NCI-H187 (cell line): ENCODE measurements at regions not wholly inside any gene's neighbourhood (a gene's known extent, or its start where the extent isn't known, plus 50 kb on each side); places are given as distances from the start of the nearest gene placed in this dataset.
"Not testable (repeated sequence)": the region's sequence is repeated elsewhere in the genome, so short reads cannot be mapped to it uniquely, and the experiment has no call there.

Experiments
- DNase-seq, 2 experiments: peaks; one replicate each; lab custom pipeline; 2025; lab: John Stamatoyannopoulos, UW

DNA sequence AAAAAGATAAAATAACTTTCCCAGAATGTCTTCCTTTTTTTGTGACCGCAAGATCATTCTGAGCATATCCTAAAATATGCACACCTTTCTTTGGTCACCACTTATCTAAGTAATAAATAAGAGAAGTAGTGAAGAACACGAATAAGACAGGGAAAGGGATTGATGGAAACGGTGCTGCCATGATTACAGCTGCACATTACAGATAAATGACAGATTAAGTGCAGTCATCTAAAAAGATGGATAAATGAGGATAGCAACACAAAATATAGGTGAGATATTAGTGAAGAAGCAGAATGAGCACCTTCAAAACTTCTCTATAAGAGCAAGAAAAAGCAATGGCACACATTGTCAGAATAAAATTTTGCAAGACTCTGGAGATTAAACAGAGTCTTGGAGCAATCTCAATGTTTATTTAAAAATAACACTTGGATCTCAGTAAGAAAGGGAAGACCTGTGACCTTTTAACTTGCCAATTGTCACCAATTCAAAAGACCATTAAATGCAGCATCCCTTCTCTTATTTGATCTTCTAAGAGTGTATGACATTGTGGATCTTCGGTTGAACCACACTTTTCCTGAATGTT is 567.1 kb downstream of the KCNJ2 start:
- no peak for DNase-seq

DNA sequence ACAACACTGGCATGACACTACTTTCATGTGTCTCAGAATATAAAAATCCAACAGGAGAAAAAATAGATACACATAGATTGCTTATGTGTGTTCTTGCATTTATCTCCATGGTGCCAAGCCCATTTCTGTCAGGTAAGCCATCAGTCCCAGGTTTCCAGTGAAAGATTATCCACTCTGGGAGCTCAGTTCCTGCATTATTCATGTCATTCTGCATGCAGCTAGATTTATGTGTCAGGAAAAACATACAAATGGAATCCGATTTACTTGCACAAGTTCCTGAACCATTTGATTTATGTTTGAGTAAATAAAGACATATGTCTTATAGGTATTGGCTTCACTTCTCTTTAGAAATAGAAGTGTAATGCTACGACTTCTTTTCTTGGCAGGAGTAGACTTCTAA is 569.7 kb downstream of the KCNJ2 start:
- no peak for DNase-seq

GRCh38 chr17:70746574-70746973 is 577.2 kb downstream of the KCNJ2 start:
- not testable (repeated sequence) for DNase-seq

- DNase-seq = no peak
These were observed 581.7 kb downstream of the KCNJ2 start for GRCh38 chr17:70750983-70751382.

DNA sequence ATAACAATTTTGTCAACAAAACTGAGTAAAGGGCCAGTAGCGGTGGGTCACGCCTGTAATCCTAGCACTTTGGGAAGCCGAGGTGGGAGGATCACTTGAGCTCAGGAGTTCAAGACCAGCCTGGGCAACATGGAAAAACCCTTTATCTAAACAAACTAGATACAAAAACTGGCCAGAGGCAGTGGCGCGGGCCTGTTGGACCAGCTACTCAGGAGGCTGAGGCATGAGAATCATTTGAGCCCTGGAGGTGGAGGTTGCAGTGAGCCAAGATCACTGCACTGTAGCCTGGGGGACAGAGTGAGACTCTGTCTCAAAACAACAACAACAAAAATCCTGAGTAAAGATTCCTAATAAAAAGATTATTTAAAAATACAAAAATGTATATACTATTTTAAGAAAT is 583.1 kb downstream of the KCNJ2 start:
- not testable (repeated sequence) for DNase-seq

DNA sequence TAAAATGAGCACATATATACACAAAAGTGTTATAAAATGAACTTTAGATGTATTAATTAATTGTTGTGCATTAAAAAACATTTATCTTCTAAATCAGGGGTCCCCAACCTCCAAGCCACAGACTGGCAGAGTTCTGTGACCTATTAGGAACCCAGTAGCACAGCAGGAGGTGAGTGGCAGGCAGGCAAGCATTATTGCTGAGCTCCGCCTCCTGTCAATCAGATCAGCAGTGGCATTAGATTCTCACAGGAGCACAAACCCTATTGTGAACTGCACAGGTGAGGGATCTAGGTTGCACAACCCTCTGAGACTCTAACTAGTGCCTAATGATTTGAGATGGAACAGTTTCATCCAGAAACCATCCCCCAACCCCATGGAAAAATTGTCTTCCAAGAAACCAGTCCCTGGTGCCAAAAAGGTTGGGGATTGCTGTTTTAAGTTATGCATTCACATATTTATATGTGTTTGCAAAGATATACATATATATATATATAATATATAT is 583.7 kb downstream of the KCNJ2 start:
- no peak for DNase-seq

DNA sequence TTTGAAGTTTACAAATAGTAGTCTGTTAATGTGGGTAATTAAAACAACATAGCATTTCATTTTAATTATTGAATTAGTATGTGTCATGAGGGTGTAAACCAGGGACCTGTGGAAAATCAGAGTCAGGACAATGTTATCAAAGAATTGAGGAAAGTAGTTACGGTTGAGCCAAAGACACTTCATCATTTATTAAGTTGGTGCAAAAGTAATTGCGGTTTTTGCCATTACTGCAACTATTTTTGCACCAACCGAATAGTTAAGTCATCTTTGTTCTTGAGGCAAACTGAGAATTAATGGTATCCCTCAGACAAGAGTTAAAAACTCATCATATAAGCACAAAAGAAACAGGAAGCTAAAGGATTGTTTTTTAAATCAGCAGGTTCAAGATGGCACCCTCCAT is 593.7 kb downstream of the KCNJ2 start:
- no peak for DNase-seq

GRCh38 chr17:70767102-70767701 is 597.9 kb downstream of the KCNJ2 start:
- DNase-seq = no peak

GRCh38 chr17:70769956-70770355 is 600.6 kb downstream of the KCNJ2 start:
- no peak for DNase-seq

DNA sequence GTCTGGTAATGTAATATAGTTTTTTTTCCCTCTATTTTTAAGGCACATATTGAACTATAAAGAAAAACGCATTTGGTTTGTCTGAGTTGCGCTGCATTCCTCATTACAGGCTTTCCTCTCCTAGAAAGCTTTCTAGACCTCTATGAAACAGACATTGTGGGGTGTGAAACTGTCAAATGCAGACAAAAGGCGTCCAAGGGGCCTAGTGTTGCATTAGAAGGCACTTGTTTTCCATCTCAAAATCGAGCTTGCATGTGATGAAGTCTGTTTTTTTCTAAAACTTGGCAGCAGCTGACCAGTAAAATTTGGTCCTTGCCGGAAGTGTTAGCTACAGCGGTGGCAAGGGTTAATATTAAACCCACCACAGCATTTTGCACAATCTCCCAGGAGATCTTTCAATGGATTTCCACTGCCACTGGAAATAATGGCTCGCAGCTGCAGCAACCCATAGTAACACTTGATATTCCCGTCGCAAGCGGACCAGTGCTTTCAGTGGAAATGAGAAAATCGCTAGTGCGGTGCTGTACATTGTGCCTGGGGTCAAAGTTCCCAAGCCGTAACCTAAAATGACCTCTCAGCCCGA is 602.6 kb downstream of the KCNJ2 start:
- no peak for DNase-seq

- no peak for DNase-seq
These were observed 603.4 kb downstream of the KCNJ2 start for GRCh38 chr17:70772761-70773160.

DNA sequence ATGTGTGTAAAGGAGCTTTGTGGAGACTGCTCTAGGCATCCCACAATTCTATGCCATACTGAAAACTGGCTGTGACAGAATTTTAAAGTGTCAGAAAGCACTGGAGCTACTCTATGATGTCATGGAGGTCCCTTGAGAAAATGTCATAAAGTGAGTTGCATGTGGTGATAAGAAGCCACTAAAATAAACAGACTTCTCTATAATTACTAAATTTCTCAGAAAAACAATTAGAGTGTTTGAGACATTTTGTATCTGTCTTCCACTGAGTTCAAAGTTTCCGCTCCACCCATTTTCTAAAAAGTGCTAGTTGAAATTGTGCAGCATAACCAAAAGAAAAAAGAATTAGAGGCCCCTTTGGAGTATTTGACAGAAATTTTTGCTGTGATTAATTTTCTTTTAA is 603.9 kb downstream of the KCNJ2 start:
- DNase-seq = no peak

- DNase-seq = no peak
These were observed 605.2 kb downstream of the KCNJ2 start for GRCh38 chr17:70774339-70775117.

GRCh38 chr17:70775679-70776078 is 606.3 kb downstream of the KCNJ2 start:
- DNase-seq = no peak

- DNase-seq = no peak
These were observed 607.1 kb downstream of the KCNJ2 start for GRCh38 chr17:70776441-70776840.

GRCh38 chr17:70780031-70780430 is 610.7 kb downstream of the KCNJ2 start:
- DNase-seq = no peak

GRCh38 chr17:70786081-70786480 is 616.7 kb downstream of the KCNJ2 start:
- DNase-seq = no peak

- DNase-seq = no peak
These were observed 618.5 kb downstream of the KCNJ2 start for GRCh38 chr17:70787721-70788300.

GRCh38 chr17:70791748-70792443 is 622.6 kb downstream of the KCNJ2 start:
- DNase-seq = no peak

GRCh38 chr17:70794738-70795137 is 625.4 kb downstream of the KCNJ2 start:
- DNase-seq = no peak

GRCh38 chr17:70795620-70796019 is 626.3 kb downstream of the KCNJ2 start:
- no peak for DNase-seq

- DNase-seq = no peak
These were observed 627.4 kb downstream of the KCNJ2 start for GRCh38 chr17:70796757-70797156.
